ENCODE measurements at regions not wholly inside any gene's neighbourhood (a gene's known extent, or its start where the extent isn't known, plus 50 kb on each side); places are given as distances from the start of the nearest gene placed in this dataset.

DNA sequence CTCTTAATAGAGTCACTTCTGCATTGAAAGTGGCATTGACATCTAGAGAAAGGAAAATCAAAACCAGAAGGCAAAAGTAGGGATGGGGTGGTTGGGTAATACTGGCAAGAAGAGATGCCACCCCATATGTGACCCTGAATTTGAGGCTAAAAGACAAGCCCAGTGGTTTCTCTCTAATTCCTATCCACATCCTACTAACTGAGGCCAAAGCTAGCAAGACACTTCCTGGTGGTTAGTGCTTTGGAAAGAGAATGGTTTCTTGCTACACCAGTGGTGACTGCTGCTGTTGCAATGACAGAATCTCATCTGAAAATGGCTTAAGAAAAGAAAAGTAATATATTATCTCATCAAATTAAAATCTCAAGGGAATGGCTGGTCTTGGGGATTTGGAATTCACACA lies 640.6 kb downstream of the EPHA4 start:
- TF ChIP-seq, protein P1, sequence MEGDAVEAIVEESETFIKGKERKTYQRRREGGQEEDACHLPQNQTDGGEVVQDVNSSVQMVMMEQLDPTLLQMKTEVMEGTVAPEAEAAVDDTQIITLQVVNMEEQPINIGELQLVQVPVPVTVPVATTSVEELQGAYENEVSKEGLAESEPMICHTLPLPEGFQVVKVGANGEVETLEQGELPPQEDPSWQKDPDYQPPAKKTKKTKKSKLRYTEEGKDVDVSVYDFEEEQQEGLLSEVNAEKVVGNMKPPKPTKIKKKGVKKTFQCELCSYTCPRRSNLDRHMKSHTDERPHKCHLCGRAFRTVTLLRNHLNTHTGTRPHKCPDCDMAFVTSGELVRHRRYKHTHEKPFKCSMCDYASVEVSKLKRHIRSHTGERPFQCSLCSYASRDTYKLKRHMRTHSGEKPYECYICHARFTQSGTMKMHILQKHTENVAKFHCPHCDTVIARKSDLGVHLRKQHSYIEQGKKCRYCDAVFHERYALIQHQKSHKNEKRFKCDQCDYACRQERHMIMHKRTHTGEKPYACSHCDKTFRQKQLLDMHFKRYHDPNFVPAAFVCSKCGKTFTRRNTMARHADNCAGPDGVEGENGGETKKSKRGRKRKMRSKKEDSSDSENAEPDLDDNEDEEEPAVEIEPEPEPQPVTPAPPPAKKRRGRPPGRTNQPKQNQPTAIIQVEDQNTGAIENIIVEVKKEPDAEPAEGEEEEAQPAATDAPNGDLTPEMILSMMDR (conservative IDR thresholded peaks at IDR 0.05; ENCODE audit: low read length) = no peak
- TF ChIP-seq EZH2phosphoT487 (IDR thresholded peaks at IDR 0.05; ENCODE audit: borderline replicate concordance) = no peak

Data from Loucy (cell line).